ENCODE measurements at regions not wholly inside any gene's neighbourhood (a gene's known extent, or its start where the extent isn't known, plus 50 kb on each side); places are given as distances from the start of the nearest gene placed in this dataset.

GRCh38 chr5:79878136-79878679 is 112.9 kb downstream of the MTX3 start:
- no peak overlapping the region for H3K9ac ChIP-seq (ENCODE audit: control insufficient read depth, extremely low read depth, insufficient read depth, low read length)
- FAIRE-seq (no peak), DNase-seq (ENCODE audit: low read depth, low spot score) (no peak)
- H3K27ac ChIP-seq (ENCODE audit: control insufficient read depth, insufficient read depth, low read length): no peak overlapping the region
- H4K20me1 ChIP-seq (ENCODE audit: control insufficient read depth, extremely low read depth, insufficient read depth, low read length): no peaks in the 10 kb centered on the region
- no peak overlapping the region for H3K4me3 ChIP-seq (ENCODE audit: control insufficient read depth in 2 of 3, extremely low read depth in 1 of 3, insufficient read depth in 2 of 3, low read depth in 1 of 3, low read length in 3 of 3)
- no peaks in the 10 kb centered on the region for H3K4me1 ChIP-seq (ENCODE audit: control insufficient read depth, extremely low read depth, insufficient read depth, low read length)
- H3K27me3 ChIP-seq (ENCODE audit: control insufficient read depth, extremely low read depth, insufficient read depth, low read length): peaks cover 7% of the 10 kb centered on the region
- no peaks in the 10 kb centered on the region for H3K9me1 ChIP-seq (ENCODE audit: control insufficient read depth, extremely low read depth, insufficient read depth, low read length)
- no peak overlapping the region for H2AFZ ChIP-seq (ENCODE audit: control insufficient read depth, low read length)
- TF ChIP-seq CTCF (optimal IDR thresholded peaks at IDR 0.05 in 1 of 3, IDR thresholded peaks at IDR 0.05 in 1 of 3, conservative IDR thresholded peaks at IDR 0.05 in 1 of 3; ENCODE audit: extremely low read depth in 1 of 3, insufficient read depth in 2 of 3, low read length in 3 of 3) (no peak), EZH2 (IDR thresholded peaks at IDR 0.05; ENCODE audit: low read length) (no peak)
- no peaks in the 10 kb centered on the region for H3K36me3 ChIP-seq (ENCODE audit: control insufficient read depth in 2 of 2, extremely low read depth in 1 of 2, insufficient read depth in 2 of 2, low read length in 2 of 2)
- H3K79me2 ChIP-seq (ENCODE audit: control insufficient read depth, insufficient read depth, low read length): no peaks in the 10 kb centered on the region
- H3K9me3 ChIP-seq (ENCODE audit: control insufficient read depth, low read depth, low read length): no peaks in the 10 kb centered on the region
- H3K4me2 ChIP-seq (ENCODE audit: control insufficient read depth, extremely low read depth, insufficient read depth, low read depth, low read length): no peak overlapping the region
- dilution Hi-C loops (cut with MboI; ENCODE audit: extremely low pct_ligation_motif_present, low sequenced_read_pairs): no loop called here

GRCh38 chr5:79876456-79876855 is 114.6 kb downstream of the MTX3 start:
- DNase-seq (ENCODE audit: low read depth, low spot score) (no peak), FAIRE-seq (no peak)
- dilution Hi-C loops (cut with MboI; ENCODE audit: extremely low pct_ligation_motif_present, low sequenced_read_pairs): no loop called here
- Histone ChIP-seq H3K27me3 (ENCODE audit: control insufficient read depth, extremely low read depth, insufficient read depth, low read length) (peaks cover 17% of the 10 kb centered on the region), H3K9ac (ENCODE audit: control insufficient read depth, extremely low read depth, insufficient read depth, low read length) (no peak overlapping the region), H3K4me2 (ENCODE audit: control insufficient read depth, extremely low read depth, insufficient read depth, low read depth, low read length) (no peak overlapping the region), H3K4me3 (ENCODE audit: control insufficient read depth in 2 of 3, extremely low read depth in 1 of 3, insufficient read depth in 2 of 3, low read depth in 1 of 3, low read length in 3 of 3) (no peak overlapping the region), H4K20me1 (ENCODE audit: control insufficient read depth, extremely low read depth, insufficient read depth, low read length) (no peaks in the 10 kb centered on the region), H3K9me3 (ENCODE audit: control insufficient read depth, low read depth, low read length) (no peaks in the 10 kb centered on the region), H3K4me1 (ENCODE audit: control insufficient read depth, extremely low read depth, insufficient read depth, low read length) (no peaks in the 10 kb centered on the region), H3K79me2 (ENCODE audit: control insufficient read depth, insufficient read depth, low read length) (no peaks in the 10 kb centered on the region), H2AFZ (ENCODE audit: control insufficient read depth, low read length) (no peak overlapping the region), H3K9me1 (ENCODE audit: control insufficient read depth, extremely low read depth, insufficient read depth, low read length) (no peaks in the 10 kb centered on the region), H3K36me3 (ENCODE audit: control insufficient read depth in 2 of 2, extremely low read depth in 1 of 2, insufficient read depth in 2 of 2, low read length in 2 of 2) (no peaks in the 10 kb centered on the region), H3K27ac (ENCODE audit: control insufficient read depth, insufficient read depth, low read length) (no peak overlapping the region)
- no peak for TF ChIP-seq EZH2 (IDR thresholded peaks at IDR 0.05; ENCODE audit: low read length)
- no peak for TF ChIP-seq CTCF (optimal IDR thresholded peaks at IDR 0.05 in 1 of 3, IDR thresholded peaks at IDR 0.05 in 1 of 3, conservative IDR thresholded peaks at IDR 0.05 in 1 of 3; ENCODE audit: extremely low read depth in 1 of 3, insufficient read depth in 2 of 3, low read length in 3 of 3)

All from keratinocyte (primary cell).